ENCODE measurements at regions not wholly inside any gene's neighbourhood (a gene's known extent, or its start where the extent isn't known, plus 50 kb on each side); places are given as distances from the start of the nearest gene placed in this dataset.

- DNase-seq (ENCODE audit: low read depth), result no peak
Measured at GRCh38 chr17:65366102-65366844, 195.2 kb downstream of the AXIN2 start.

- no peak for DNase-seq (ENCODE audit: low read depth)
Measured at GRCh38 chr17:65365169-65365568, 196.3 kb downstream of the AXIN2 start.

- no peak for DNase-seq (ENCODE audit: low read depth)
Measured at GRCh38 chr17:65364438-65364837, 197.0 kb downstream of the AXIN2 start.

GRCh38 chr17:65362826-65363225 lies 198.6 kb downstream of the AXIN2 start:
- DNase-seq (ENCODE audit: low read depth), result no peak

- no peak for DNase-seq (ENCODE audit: low read depth)
Measured at GRCh38 chr17:65360961-65361552, 200.4 kb downstream of the AXIN2 start.

GRCh38 chr17:65359016-65359415 lies 202.4 kb downstream of the AXIN2 start:
- DNase-seq (ENCODE audit: low read depth), result peak; percentile 90

GRCh38 chr17:65356536-65356935 lies 204.9 kb downstream of the AXIN2 start:
- no peak for DNase-seq (ENCODE audit: low read depth)

- DNase-seq (ENCODE audit: low read depth), result no peak
Measured at GRCh38 chr17:65355246-65355645, 206.2 kb downstream of the AXIN2 start.

- DNase-seq (ENCODE audit: low read depth), result no peak
Measured at GRCh38 chr17:65349916-65350315, 211.5 kb downstream of the AXIN2 start.

- DNase-seq (ENCODE audit: low read depth), result no peak
Measured at GRCh38 chr17:65346166-65346565, 209.0 kb downstream of the RGS9 start.

GRCh38 chr17:65345261-65346005 lies 208.3 kb downstream of the RGS9 start:
- DNase-seq (ENCODE audit: low read depth), result peak; percentile 50

GRCh38 chr17:65340401-65340800 lies 203.2 kb downstream of the RGS9 start:
- DNase-seq (ENCODE audit: low read depth), result no peak

- no peak for DNase-seq (ENCODE audit: low read depth)
Measured at GRCh38 chr17:65334406-65334805, 197.2 kb downstream of the RGS9 start.

GRCh38 chr17:65332779-65333178 lies 195.6 kb downstream of the RGS9 start:
- DNase-seq (ENCODE audit: low read depth), result no peak

GRCh38 chr17:65332375-65332774 lies 195.2 kb downstream of the RGS9 start:
- DNase-seq (ENCODE audit: low read depth), result peak; percentile 45

- no peak for DNase-seq (ENCODE audit: low read depth)
Measured at GRCh38 chr17:65328567-65328966, 191.4 kb downstream of the RGS9 start.

GRCh38 chr17:65324611-65325342 lies 187.6 kb downstream of the RGS9 start:
- no peak for DNase-seq (ENCODE audit: low read depth)

GRCh38 chr17:65323049-65323448 lies 185.9 kb downstream of the RGS9 start:
- no peak for DNase-seq (ENCODE audit: low read depth)

GRCh38 chr17:65320820-65321219 lies 183.7 kb downstream of the RGS9 start:
- DNase-seq (ENCODE audit: low read depth), result no peak

GRCh38 chr17:65314212-65314611 lies 177.0 kb downstream of the RGS9 start:
- no peak for DNase-seq (ENCODE audit: low read depth)

GRCh38 chr17:65312718-65313377 lies 175.7 kb downstream of the RGS9 start:
- DNase-seq (ENCODE audit: low read depth), result no peak

GRCh38 chr17:65311261-65311660 lies 174.1 kb downstream of the RGS9 start:
- DNase-seq (ENCODE audit: low read depth), result no peak
